Endothelial cell of umbilical vein (primary cell): ENCODE measurements at regions not wholly inside any gene's neighbourhood (a gene's known extent, or its start where the extent isn't known, plus 50 kb on each side); places are given as distances from the start of the nearest gene placed in this dataset.

Source experiments
- BruUV-seq: library from RNA; stranded (reverse); fragments of 400-500 nt; replicated peaks from 2 replicates; lab custom pipeline; 2021; lab: Mats Ljungman, UMichigan
- CTCF ChIA-PET: fragments of 300-600, 350-600 bp; sonication (Branson Sonifier 250); formaldehyde crosslinking; loops from one replicate; lab custom pipeline; 2021; ENCODE audit warnings: antibody characterized with exemption, inconsistent platforms; lab: Charles Lee
- POLR2A ChIA-PET: fragments of 300-600, 350-600 bp; sonication (Branson Sonifier 250); formaldehyde crosslinking; loops from one replicate; lab custom pipeline; 2021; ENCODE audit warnings: antibody characterized with exemption, inconsistent platforms; lab: Charles Lee
- DNase-seq: peaks from one replicate; pipeline ENCODE4 v3.0.0-alpha.2; 2011; ENCODE audit warnings: low read depth, low spot score
- FAIRE-seq: peaks from 2 replicates; lab custom pipeline; 2011; peaks lifted over from hg19 to GRCh38; lab: Jason Lieb, UNC
- H2AFZ ChIP-seq: 2 replicates; pipeline ENCODE4 v1.6.0; 2012; ENCODE audit warnings: low read depth, low read length, control low read depth, inconsistent platforms
- H3K27ac ChIP-seq: 2 replicates; pipeline ENCODE4 v1.5.1; 2011; ENCODE audit warnings: low read depth, mild to moderate bottlenecking, control low read depth, low read length, moderate library complexity; ENCODE audit not compliant: insufficient read depth
- H3K27me3 ChIP-seq, 2 experiments: 2 replicates each; pipeline versions ENCODE4 v1.6.0 to v1.6.1; 2011; ENCODE audit warnings: low read length in 2 of 2, mixed read lengths in 1 of 2; ENCODE audit not compliant: control insufficient read depth in 2 of 2, insufficient read depth in 2 of 2
- H3K36me3 ChIP-seq, 2 experiments: 2 replicates in 1 of 2; 3 replicates in 1 of 2; pipeline ENCODE4 v1.5.1; 2011; ENCODE audit warnings: low read length in 2 of 2, mild to moderate bottlenecking in 1 of 2, moderate library complexity in 1 of 2; ENCODE audit not compliant: control insufficient read depth in 2 of 2, insufficient read depth in 2 of 2; ENCODE audit errors: extremely low read depth in 1 of 2
- H3K4me1 ChIP-seq: 3 replicates; pipeline ENCODE4 v1.5.1; 2011; ENCODE audit warnings: mild to moderate bottlenecking, low read length; ENCODE audit not compliant: control insufficient read depth, insufficient read depth; ENCODE audit errors: extremely low read depth
- H3K4me2 ChIP-seq: 2 replicates; pipeline ENCODE4 v1.6.1; 2011; ENCODE audit warnings: low read length, control low read depth, mixed read lengths; ENCODE audit not compliant: insufficient read depth
- H3K4me3 ChIP-seq, 3 experiments: fragments of 200-600 bp in 1 of 3; sonication (generic), shearing (Covaris generic) in 1 of 3; replicated peaks in 1 of 3; 2 replicates each; pipeline ENCODE4 v1.5.1; 2011 to 2016; ENCODE audit warnings: control low read depth in 3 of 3, low read length in 3 of 3, mild to moderate bottlenecking in 2 of 3, inconsistent platforms in 1 of 3, low read depth in 1 of 3, moderate library complexity in 1 of 3; ENCODE audit not compliant: insufficient read depth in 1 of 3
- H3K79me2 ChIP-seq: 2 replicates; pipeline ENCODE4 v1.6.0; 2012; ENCODE audit warnings: low read length, inconsistent platforms; ENCODE audit not compliant: control insufficient read depth, insufficient read depth
- H3K9ac ChIP-seq: replicated peaks from 2 replicates; pipeline ENCODE3; 2011; ENCODE audit warnings: low read length, control low read depth; ENCODE audit not compliant: insufficient read depth; ENCODE audit errors: extremely low read depth
- H3K9me1 ChIP-seq: replicated peaks from 3 replicates; pipeline ENCODE4 v1.6.0; 2011; ENCODE audit warnings: mild to moderate bottlenecking, low read length; ENCODE audit not compliant: control insufficient read depth, insufficient read depth; ENCODE audit errors: extremely low read depth
- H3K9me3 ChIP-seq: replicated peaks from 2 replicates; pipeline ENCODE4 v1.5.1; 2012; ENCODE audit warnings: low read length, inconsistent platforms; ENCODE audit not compliant: control insufficient read depth, insufficient read depth
- H4K20me1 ChIP-seq: replicated peaks from 2 replicates; pipeline ENCODE3; 2011; ENCODE audit warnings: mild to moderate bottlenecking, low read length; ENCODE audit not compliant: control insufficient read depth, insufficient read depth; ENCODE audit errors: extremely low read depth
- EZH2 ChIP-seq: IDR thresholded peaks from 2 replicates; pipeline ENCODE4 v1.6.1; 2012; ENCODE audit warnings: borderline replicate concordance, low read depth, mild to moderate bottlenecking, moderate library complexity, low read length, inconsistent platforms; ENCODE audit not compliant: severe bottlenecking
- FOS ChIP-seq: IDR thresholded peaks from 2 replicates; pipeline ENCODE4 v1.6.1; 2011; ENCODE audit warnings: mild to moderate bottlenecking, low read length, moderate library complexity, borderline replicate concordance; ENCODE audit not compliant: insufficient read depth
- GATA2 ChIP-seq: IDR thresholded peaks from 2 replicates; pipeline ENCODE4 v1.7.0; 2011; ENCODE audit warnings: low read depth, mild to moderate bottlenecking, moderate library complexity, mixed read lengths, low read length; ENCODE audit not compliant: insufficient read length, insufficient read depth
- JUN ChIP-seq: IDR thresholded peaks from 2 replicates; pipeline ENCODE4 v1.6.1; 2011; ENCODE audit warnings: borderline replicate concordance, low read depth; ENCODE audit not compliant: insufficient read length, insufficient read depth
- MYC ChIP-seq: IDR thresholded peaks from one replicate; pipeline ENCODE4 v1.6.1; 2011; ENCODE audit warnings: mild to moderate bottlenecking, low read depth, low read length
- POLR2A ChIP-seq: IDR thresholded peaks from 2 replicates; pipeline ENCODE4 v1.6.1; 2012; ENCODE audit warnings: low read depth, mild to moderate bottlenecking, control low read depth, low read length
- POLR2AphosphoS5 ChIP-seq: IDR thresholded peaks from 2 replicates; pipeline ENCODE4 v1.6.1; 2012; ENCODE audit warnings: low read depth, mild to moderate bottlenecking, control low read depth, low read length, moderate library complexity; ENCODE audit not compliant: insufficient read depth
- dilution Hi-C: fragments of 300-500 bp; cut with MboI; formaldehyde crosslinking; loops from one replicate; pipeline ENCODE4 v1.15.0; 2019; ENCODE audit warnings: low sequenced_read_pairs; ENCODE audit not compliant: extremely low pct_ligation_motif_present
- intact Hi-C: fragments of 100-400 bp; cut with micrococcal nuclease; formaldehyde crosslinking; loops from one replicate; pipeline ENCODE4 v1.10.0; 2022
- TF ChIP-seq, protein P1 (sequence below), 2 donors: IDR thresholded peaks; 1 replicate in 1 of 2; 2 replicates in 1 of 2; pipeline ENCODE4 v1.5.1; 2011; ENCODE audit warnings: low read length in 2 of 2, mild to moderate bottlenecking in 2 of 2, moderate library complexity in 2 of 2, control low read depth in 1 of 2, inconsistent platforms in 1 of 2, low read depth in 1 of 2; ENCODE audit not compliant: insufficient read depth in 1 of 2; ENCODE audit errors: extremely low read depth in 1 of 2
- TF ChIP-seq, protein P2 (sequence below): IDR thresholded peaks from 2 replicates; pipeline ENCODE4 v1.6.1; 2011; ENCODE audit not compliant: insufficient read depth, insufficient read length

GRCh38 chr10:90126256-90126595 is 424.8 kb downstream of the KIF20B start:
- no peaks in the 10 kb centered on the region for H3K79me2 ChIP-seq
- BruUV-seq = no TSS peak
- DNase-seq (no peak), FAIRE-seq (no peak)
- H3K4me2 ChIP-seq = no peak overlapping the region
- no peaks in the 10 kb centered on the region for H4K20me1 ChIP-seq
- H3K4me3 ChIP-seq = no peak overlapping the region
- ChIA-PET CTCF (no interaction called here), POLR2A (no interaction called here)
- no peak overlapping the region for H2AFZ ChIP-seq
- H3K27ac ChIP-seq = no peak overlapping the region
- no peak for TF ChIP-seq POLR2AphosphoS5
- no peak for TF ChIP-seq MYC
- TF ChIP-seq GATA2 = no peak
- TF ChIP-seq JUN = no peak
- TF ChIP-seq EZH2 = no peak
- no peak for TF ChIP-seq FOS
- TF ChIP-seq, protein P1, sequence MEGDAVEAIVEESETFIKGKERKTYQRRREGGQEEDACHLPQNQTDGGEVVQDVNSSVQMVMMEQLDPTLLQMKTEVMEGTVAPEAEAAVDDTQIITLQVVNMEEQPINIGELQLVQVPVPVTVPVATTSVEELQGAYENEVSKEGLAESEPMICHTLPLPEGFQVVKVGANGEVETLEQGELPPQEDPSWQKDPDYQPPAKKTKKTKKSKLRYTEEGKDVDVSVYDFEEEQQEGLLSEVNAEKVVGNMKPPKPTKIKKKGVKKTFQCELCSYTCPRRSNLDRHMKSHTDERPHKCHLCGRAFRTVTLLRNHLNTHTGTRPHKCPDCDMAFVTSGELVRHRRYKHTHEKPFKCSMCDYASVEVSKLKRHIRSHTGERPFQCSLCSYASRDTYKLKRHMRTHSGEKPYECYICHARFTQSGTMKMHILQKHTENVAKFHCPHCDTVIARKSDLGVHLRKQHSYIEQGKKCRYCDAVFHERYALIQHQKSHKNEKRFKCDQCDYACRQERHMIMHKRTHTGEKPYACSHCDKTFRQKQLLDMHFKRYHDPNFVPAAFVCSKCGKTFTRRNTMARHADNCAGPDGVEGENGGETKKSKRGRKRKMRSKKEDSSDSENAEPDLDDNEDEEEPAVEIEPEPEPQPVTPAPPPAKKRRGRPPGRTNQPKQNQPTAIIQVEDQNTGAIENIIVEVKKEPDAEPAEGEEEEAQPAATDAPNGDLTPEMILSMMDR (IDR thresholded peaks at IDR 0.05; ENCODE audit: extremely low read depth in 1 of 2, insufficient read depth in 1 of 2, low read depth in 1 of 2, low read length in 2 of 2) = no peak
- TF ChIP-seq, protein P2, sequence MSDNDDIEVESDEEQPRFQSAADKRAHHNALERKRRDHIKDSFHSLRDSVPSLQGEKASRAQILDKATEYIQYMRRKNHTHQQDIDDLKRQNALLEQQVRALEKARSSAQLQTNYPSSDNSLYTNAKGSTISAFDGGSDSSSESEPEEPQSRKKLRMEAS = no peak
- no peak for TF ChIP-seq POLR2A
- intact Hi-C loops (no loop called here), dilution Hi-C loops (no loop called here)
- no peaks in the 10 kb centered on the region for H3K4me1 ChIP-seq
- no peaks in the 10 kb centered on the region for H3K27me3 ChIP-seq
- no peaks in the 10 kb centered on the region for H3K9me1 ChIP-seq
- no peak overlapping the region for H3K9ac ChIP-seq
- H3K36me3 ChIP-seq = no peaks in the 10 kb centered on the region
- H3K9me3 ChIP-seq = no peaks in the 10 kb centered on the region
